ENCODE measurements at regions not wholly inside any gene's neighbourhood (a gene's known extent, or its start where the extent isn't known, plus 50 kb on each side); places are given as distances from the start of the nearest gene placed in this dataset.

GRCh38 chrX:124426288-124427169, 80.2 kb downstream of the SH2D1A start:
- no peak overlapping the region for H3K4me3 Mint-ChIP-seq (ENCODE audit: unreplicated experiment)
- no peaks in the 10 kb centered on the region for H3K4me1 Mint-ChIP-seq (ENCODE audit: low read depth, unreplicated experiment)
- H3K27me3 Mint-ChIP-seq (ENCODE audit: unreplicated experiment), result no peaks in the 10 kb centered on the region
- H3K36me3 Mint-ChIP-seq (ENCODE audit: unreplicated experiment), result no peaks in the 10 kb centered on the region
- no peak for TF ChIP-seq CTCF (IDR thresholded peaks at IDR 0.05; ENCODE audit: partially characterized antibody, unreplicated experiment)
- H3K27ac Mint-ChIP-seq (ENCODE audit: unreplicated experiment), result no peak overlapping the region
- H3K9me3 Mint-ChIP-seq (ENCODE audit: unreplicated experiment), result peaks cover 2% of the 10 kb centered on the region
- no peak for DNase-seq

GRCh38 chrX:124433186-124433585, 86.8 kb downstream of the SH2D1A start:
- no peak for TF ChIP-seq CTCF (IDR thresholded peaks at IDR 0.05; ENCODE audit: partially characterized antibody, unreplicated experiment)
- DNase-seq, result no peak
- Mint-ChIP-seq H3K4me3 (ENCODE audit: unreplicated experiment) (no peak overlapping the region), H3K9me3 (ENCODE audit: unreplicated experiment) (no peaks in the 10 kb centered on the region), H3K27me3 (ENCODE audit: unreplicated experiment) (no peaks in the 10 kb centered on the region), H3K36me3 (ENCODE audit: unreplicated experiment) (no peaks in the 10 kb centered on the region), H3K4me1 (ENCODE audit: low read depth, unreplicated experiment) (peaks cover 5% of the 10 kb centered on the region), H3K27ac (ENCODE audit: unreplicated experiment) (no peak overlapping the region)

- TF ChIP-seq CTCF (IDR thresholded peaks at IDR 0.05; ENCODE audit: partially characterized antibody, unreplicated experiment), result no peak
- H3K9me3 Mint-ChIP-seq (ENCODE audit: unreplicated experiment), result no peaks in the 10 kb centered on the region
- DNase-seq, result no peak
- no peaks in the 10 kb centered on the region for H3K36me3 Mint-ChIP-seq (ENCODE audit: unreplicated experiment)
- H3K4me1 Mint-ChIP-seq (ENCODE audit: low read depth, unreplicated experiment), result peaks cover 5% of the 10 kb centered on the region
- H3K27me3 Mint-ChIP-seq (ENCODE audit: unreplicated experiment), result no peaks in the 10 kb centered on the region
- no peak overlapping the region for H3K27ac Mint-ChIP-seq (ENCODE audit: unreplicated experiment)
- H3K4me3 Mint-ChIP-seq (ENCODE audit: unreplicated experiment), result no peak overlapping the region
These were observed 89.3 kb downstream of the SH2D1A start for GRCh38 chrX:124435616-124436015.

- no peak for TF ChIP-seq CTCF (IDR thresholded peaks at IDR 0.05; ENCODE audit: partially characterized antibody, unreplicated experiment)
- no peak overlapping the region for H3K4me3 Mint-ChIP-seq (ENCODE audit: unreplicated experiment)
- H3K36me3 Mint-ChIP-seq (ENCODE audit: unreplicated experiment), result no peaks in the 10 kb centered on the region
- peaks cover 1% of the 10 kb centered on the region for H3K9me3 Mint-ChIP-seq (ENCODE audit: unreplicated experiment)
- peaks cover under 1% of the 10 kb centered on the region for H3K4me1 Mint-ChIP-seq (ENCODE audit: low read depth, unreplicated experiment)
- H3K27me3 Mint-ChIP-seq (ENCODE audit: unreplicated experiment), result no peaks in the 10 kb centered on the region
- H3K27ac Mint-ChIP-seq (ENCODE audit: unreplicated experiment), result no peak overlapping the region
- no peak for DNase-seq
These were observed 94.3 kb downstream of the SH2D1A start for GRCh38 chrX:124440695-124441094.

- no peak overlapping the region for H3K4me3 Mint-ChIP-seq (ENCODE audit: unreplicated experiment)
- no peak for TF ChIP-seq CTCF (IDR thresholded peaks at IDR 0.05; ENCODE audit: partially characterized antibody, unreplicated experiment)
- DNase-seq, result no peak
- H3K36me3 Mint-ChIP-seq (ENCODE audit: unreplicated experiment), result no peaks in the 10 kb centered on the region
- no peak overlapping the region for H3K27ac Mint-ChIP-seq (ENCODE audit: unreplicated experiment)
- peaks cover 1% of the 10 kb centered on the region for H3K9me3 Mint-ChIP-seq (ENCODE audit: unreplicated experiment)
- no peaks in the 10 kb centered on the region for H3K4me1 Mint-ChIP-seq (ENCODE audit: low read depth, unreplicated experiment)
- H3K27me3 Mint-ChIP-seq (ENCODE audit: unreplicated experiment), result no peaks in the 10 kb centered on the region
These were observed 95.7 kb downstream of the SH2D1A start for GRCh38 chrX:124441971-124442590.
